ENCODE measurements at regions not wholly inside any gene's neighbourhood (a gene's known extent, or its start where the extent isn't known, plus 50 kb on each side); places are given as distances from the start of the nearest gene placed in this dataset.

GRCh38 chr3:14283092-14283812, 104.6 kb downstream of the LSM3 start:
- H3K36me3 ChIP-seq (ENCODE audit: control insufficient read depth in 2 of 3, insufficient read depth in 3 of 3, low read length in 3 of 3) = no peaks in the 10 kb centered on the region
- Mint-ChIP-seq H3K27me3 (peaks cover 0 to 4% (median 1%) of the 10 kb centered on the region in 5 donors), H3K27ac (no peak overlapping the region), H3K4me3 (no peak overlapping the region), H3K36me3 (no peaks in the 10 kb centered on the region), H3K4me1 (peaks cover 0 to 2% (median 0%) of the 10 kb centered on the region in 7 donors), H3K9me3 (no peaks in the 10 kb centered on the region)
- H3K27ac ChIP-seq (ENCODE audit: low read depth, low read length) = no peak overlapping the region
- DNase-seq (no peak), ATAC-seq (no peak)
- intact Hi-C loops (cut with micrococcal nuclease) = no loop called here
- H3K9me3 ChIP-seq (ENCODE audit: control insufficient read depth in 2 of 3, low read length in 3 of 3) = no peaks in the 10 kb centered on the region
- H3K4me3 ChIP-seq (ENCODE audit: low read length) = no peak overlapping the region
- no peaks in the 10 kb centered on the region for H3K4me1 ChIP-seq (ENCODE audit: control insufficient read depth in 2 of 2, insufficient read depth in 2 of 2, low read length in 2 of 2)
- ChIA-PET CTCF (no interaction called here), POLR2A (no interaction called here)
- H3K27me3 ChIP-seq (ENCODE audit: control insufficient read depth in 2 of 2, insufficient read depth in 2 of 2, low read length in 2 of 2) = no peaks in the 10 kb centered on the region

DNA sequence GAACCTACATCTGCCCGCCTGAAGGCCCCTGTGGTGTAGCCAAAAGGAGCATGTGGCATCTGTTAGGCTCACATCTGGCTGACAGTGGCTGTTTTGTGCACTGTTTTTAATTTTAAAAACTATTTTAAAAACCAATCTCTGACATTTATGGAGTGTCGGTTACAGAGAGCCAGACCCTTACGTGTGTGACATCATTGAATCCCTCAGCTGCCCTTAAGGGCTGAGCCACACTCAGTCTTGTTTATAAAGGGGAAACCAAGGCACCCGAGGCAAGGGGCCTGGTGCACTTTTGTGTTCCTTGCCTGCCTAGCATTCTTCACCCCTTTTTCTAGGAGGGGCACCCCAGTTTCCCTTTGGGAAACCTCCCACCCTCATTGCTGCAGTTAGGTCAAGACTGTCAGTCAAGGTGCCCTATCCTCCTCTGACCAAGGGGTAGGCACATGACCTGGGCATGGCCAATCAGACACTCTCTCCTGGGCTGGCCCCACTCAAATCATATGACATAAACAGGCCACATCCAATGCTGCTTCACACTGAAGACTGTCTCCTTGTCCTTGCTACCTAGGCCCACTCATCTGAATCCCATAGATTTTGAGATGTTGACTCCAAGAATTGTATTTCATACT, 105.3 kb downstream of the LSM3 start:
- ChIA-PET POLR2A (no interaction called here), CTCF (no interaction called here)
- H3K4me1 Mint-ChIP-seq = peaks cover 0 to 2% (median 0%) of the 10 kb centered on the region in 7 donors
- Histone ChIP-seq H3K9me3 (ENCODE audit: control insufficient read depth in 2 of 3, low read length in 3 of 3) (no peaks in the 10 kb centered on the region), H3K27ac (ENCODE audit: low read depth, low read length) (no peak overlapping the region), H3K36me3 (ENCODE audit: control insufficient read depth in 2 of 3, insufficient read depth in 3 of 3, low read length in 3 of 3) (no peaks in the 10 kb centered on the region), H3K27me3 (ENCODE audit: control insufficient read depth in 2 of 2, insufficient read depth in 2 of 2, low read length in 2 of 2) (no peaks in the 10 kb centered on the region), H3K4me1 (ENCODE audit: control insufficient read depth in 2 of 2, insufficient read depth in 2 of 2, low read length in 2 of 2) (no peaks in the 10 kb centered on the region), H3K4me3 (ENCODE audit: low read length) (no peak overlapping the region)
- intact Hi-C loops (cut with micrococcal nuclease) = no loop called here
- no peaks in the 10 kb centered on the region for H3K36me3 Mint-ChIP-seq
- no peak overlapping the region for H3K4me3 Mint-ChIP-seq
- peaks cover 0 to 4% (median 0%) of the 10 kb centered on the region in 5 donors for H3K27me3 Mint-ChIP-seq
- no peak overlapping the region for H3K27ac Mint-ChIP-seq
- ATAC-seq (no peak), DNase-seq (no peak)
- no peaks in the 10 kb centered on the region for H3K9me3 Mint-ChIP-seq

DNA sequence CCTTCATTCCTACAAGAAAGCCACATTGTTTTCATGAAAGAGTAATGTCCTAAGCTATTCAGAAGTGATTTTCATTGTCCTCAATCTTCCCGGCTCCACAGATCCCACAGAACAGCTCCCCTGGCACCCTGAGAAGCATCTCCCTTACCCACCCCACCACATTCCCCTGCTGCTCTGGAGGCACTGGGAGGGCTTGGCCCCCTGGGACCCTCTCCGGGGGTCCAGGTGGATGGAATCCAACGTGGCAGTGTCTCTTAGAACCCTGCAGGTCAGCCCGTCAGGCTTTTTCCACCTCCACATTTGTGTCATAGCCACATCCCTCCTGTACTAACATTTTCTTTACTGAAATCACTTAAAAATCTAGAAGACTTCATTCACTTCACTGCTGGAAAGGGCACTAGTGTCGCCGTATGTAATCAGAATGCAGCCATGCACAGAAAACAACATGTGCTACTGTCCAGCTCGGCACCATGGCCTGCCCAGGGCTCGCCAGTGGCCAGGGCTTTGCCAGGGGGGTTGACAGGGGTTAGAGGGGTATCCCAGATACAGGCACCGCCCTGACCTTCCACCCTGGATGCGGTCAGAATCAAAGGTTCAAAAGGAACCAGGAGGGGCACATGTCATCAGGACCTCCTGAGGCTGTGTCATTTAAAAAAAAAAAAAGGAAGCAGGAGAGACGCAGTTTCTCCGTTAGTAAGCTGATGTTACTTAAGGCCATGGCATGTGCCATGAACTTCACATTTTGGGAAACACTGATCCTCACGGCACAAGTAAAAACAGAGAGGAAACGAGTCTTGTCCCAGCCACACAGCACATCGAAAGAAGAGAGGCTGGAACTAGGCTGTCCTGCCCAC, 106.3 kb downstream of the LSM3 start:
- intact Hi-C loops (cut with micrococcal nuclease) = no loop called here

GRCh38 chr3:14285548-14285925, 106.9 kb downstream of the LSM3 start:
- no peak overlapping the region for H3K27ac ChIP-seq (ENCODE audit: low read depth, low read length)
- H3K27me3 Mint-ChIP-seq = peaks cover 0 to 8% (median 0%) of the 10 kb centered on the region in 5 donors
- H3K9me3 Mint-ChIP-seq = no peaks in the 10 kb centered on the region
- no peak overlapping the region for H3K27ac Mint-ChIP-seq
- intact Hi-C loops (cut with micrococcal nuclease) = no loop called here
- ChIA-PET CTCF (no interaction called here), POLR2A (no interaction called here)
- no peaks in the 10 kb centered on the region for H3K36me3 Mint-ChIP-seq
- H3K36me3 ChIP-seq (ENCODE audit: control insufficient read depth in 2 of 3, insufficient read depth in 3 of 3, low read length in 3 of 3) = no peaks in the 10 kb centered on the region
- H3K4me3 Mint-ChIP-seq = no peak overlapping the region
- DNase-seq (no peak), ATAC-seq (no peak)
- no peaks in the 10 kb centered on the region for H3K4me1 ChIP-seq (ENCODE audit: control insufficient read depth in 2 of 2, insufficient read depth in 2 of 2, low read length in 2 of 2)
- no peaks in the 10 kb centered on the region for H3K9me3 ChIP-seq (ENCODE audit: control insufficient read depth in 2 of 3, low read length in 3 of 3)
- H3K4me3 ChIP-seq (ENCODE audit: low read length) = no peak overlapping the region
- peaks cover 0 to 2% (median 0%) of the 10 kb centered on the region in 7 donors for H3K4me1 Mint-ChIP-seq
- no peaks in the 10 kb centered on the region for H3K27me3 ChIP-seq (ENCODE audit: control insufficient read depth in 2 of 2, insufficient read depth in 2 of 2, low read length in 2 of 2)

More for the DNA sequence above, 106.3 kb downstream of the LSM3 start:
- H3K36me3 ChIP-seq (ENCODE audit: control insufficient read depth in 2 of 3, insufficient read depth in 3 of 3, low read length in 3 of 3) = no peaks in the 10 kb centered on the region
- H3K4me1 ChIP-seq (ENCODE audit: control insufficient read depth in 2 of 2, insufficient read depth in 2 of 2, low read length in 2 of 2) = no peaks in the 10 kb centered on the region
- no peak overlapping the region for H3K27ac Mint-ChIP-seq
- H3K9me3 ChIP-seq (ENCODE audit: control insufficient read depth in 2 of 3, low read length in 3 of 3) = no peaks in the 10 kb centered on the region
- CTCF ChIA-PET = no interaction called here
- no peak overlapping the region for H3K27ac ChIP-seq (ENCODE audit: low read depth, low read length)
- DNase-seq = no peak
- H3K4me3 ChIP-seq (ENCODE audit: low read length) = no peak overlapping the region
- H3K36me3 Mint-ChIP-seq = no peaks in the 10 kb centered on the region
- POLR2A ChIA-PET = no interaction called here
- H3K27me3 ChIP-seq (ENCODE audit: control insufficient read depth in 2 of 2, insufficient read depth in 2 of 2, low read length in 2 of 2) = no peaks in the 10 kb centered on the region
- peaks cover 0 to 2% (median 0%) of the 10 kb centered on the region in 7 donors for H3K4me1 Mint-ChIP-seq
- ATAC-seq = no peak
- no peak overlapping the region for H3K4me3 Mint-ChIP-seq
- H3K9me3 Mint-ChIP-seq = no peaks in the 10 kb centered on the region
- peaks cover 0 to 4% (median 0%) of the 10 kb centered on the region in 5 donors for H3K27me3 Mint-ChIP-seq

GRCh38 chr3:14286887-14287500, 108.4 kb downstream of the LSM3 start:
- Histone ChIP-seq H3K27ac (ENCODE audit: low read depth, low read length) (no peak overlapping the region), H3K4me1 (ENCODE audit: control insufficient read depth in 2 of 2, insufficient read depth in 2 of 2, low read length in 2 of 2) (no peaks in the 10 kb centered on the region), H3K27me3 (ENCODE audit: control insufficient read depth in 2 of 2, insufficient read depth in 2 of 2, low read length in 2 of 2) (no peaks in the 10 kb centered on the region), H3K36me3 (ENCODE audit: control insufficient read depth in 2 of 3, insufficient read depth in 3 of 3, low read length in 3 of 3) (no peaks in the 10 kb centered on the region), H3K4me3 (ENCODE audit: low read length) (no peak overlapping the region), H3K9me3 (ENCODE audit: control insufficient read depth in 2 of 3, low read length in 3 of 3) (no peaks in the 10 kb centered on the region)
- Mint-ChIP-seq H3K4me3 (no peak overlapping the region), H3K9me3 (no peaks in the 10 kb centered on the region), H3K4me1 (peaks cover 0 to 2% (median 0%) of the 10 kb centered on the region in 7 donors), H3K27me3 (peaks cover 0 to 10% (median 0%) of the 10 kb centered on the region in 5 donors), H3K27ac (no peak overlapping the region), H3K36me3 (no peaks in the 10 kb centered on the region)
- DNase-seq (no peak), ATAC-seq (no peak)
- POLR2A ChIA-PET = no interaction called here
- intact Hi-C loops (cut with micrococcal nuclease) = no loop called here
- CTCF ChIA-PET = no interaction called here

DNA sequence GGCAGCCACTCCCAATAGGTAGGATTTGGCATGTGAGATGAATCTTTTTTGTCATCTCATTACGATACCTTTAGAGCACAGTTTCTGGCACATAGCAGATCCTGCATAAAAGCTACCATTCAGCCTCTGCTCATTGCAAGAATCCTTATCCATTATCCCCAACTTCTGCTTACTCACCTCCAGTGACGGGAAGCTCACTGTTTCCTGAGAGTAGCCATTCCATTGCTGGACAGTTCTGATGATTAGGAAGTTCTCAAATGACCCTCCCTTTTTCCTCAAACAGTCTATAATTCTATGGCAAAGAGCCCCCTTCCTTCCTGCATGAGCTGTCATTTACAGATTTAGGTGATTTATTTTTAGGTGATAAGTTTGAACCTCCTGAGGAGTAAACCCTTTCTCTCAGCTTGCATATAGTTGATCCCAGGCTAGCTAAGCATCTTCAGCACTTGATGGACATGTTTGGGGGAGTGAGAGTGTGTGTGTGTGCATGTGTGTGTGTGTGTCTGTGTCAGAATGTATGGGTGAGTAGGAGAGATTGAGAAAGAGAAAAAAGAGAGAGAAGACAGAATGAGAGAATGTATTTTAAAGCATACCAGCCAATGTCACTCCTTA, 109.7 kb downstream of the LSM3 start:
- ChIA-PET POLR2A (no interaction called here), CTCF (interaction anchor here (0.5 kb wide), 2 partner anchors 27 to 286 kb away, joined by 3 read pairs; no protein-coding TSS in a partner anchor)
- Mint-ChIP-seq H3K36me3 (no peaks in the 10 kb centered on the region), H3K4me1 (peaks cover 0 to 2% (median 0%) of the 10 kb centered on the region in 7 donors), H3K27me3 (peaks cover 0 to 10% (median 0%) of the 10 kb centered on the region in 5 donors), H3K4me3 (no peak overlapping the region), H3K27ac (no peak overlapping the region), H3K9me3 (no peaks in the 10 kb centered on the region)
- Histone ChIP-seq H3K4me1 (ENCODE audit: control insufficient read depth in 2 of 2, insufficient read depth in 2 of 2, low read length in 2 of 2) (no peaks in the 10 kb centered on the region), H3K27me3 (ENCODE audit: control insufficient read depth in 2 of 2, insufficient read depth in 2 of 2, low read length in 2 of 2) (no peaks in the 10 kb centered on the region), H3K36me3 (ENCODE audit: control insufficient read depth in 2 of 3, insufficient read depth in 3 of 3, low read length in 3 of 3) (no peaks in the 10 kb centered on the region), H3K9me3 (ENCODE audit: control insufficient read depth in 2 of 3, low read length in 3 of 3) (no peaks in the 10 kb centered on the region), H3K4me3 (ENCODE audit: low read length) (no peak overlapping the region), H3K27ac (ENCODE audit: low read depth, low read length) (no peak overlapping the region)
- no peak for ATAC-seq
- intact Hi-C loops (cut with micrococcal nuclease) = no loop called here
- no peak for DNase-seq
